GM12878 (cell line): ENCODE measurements at regions not wholly inside any gene's neighbourhood (a gene's known extent, or its start where the extent isn't known, plus 50 kb on each side); places are given as distances from the start of the nearest gene placed in this dataset.

ENCODE experiments used
- ATAC-seq: fragments of 200-7000 bp; cut with Tn5 transposase; 3 replicates; pipeline ENCODE4 v1.9.1; 2020; ENCODE audit warnings: mild to moderate bottlenecking, moderate library complexity
- BruUV-seq: library from RNA; stranded (reverse); fragments of 400-500 nt; replicated peaks from 2 replicates; lab custom pipeline; 2021; lab: Mats Ljungman, UMichigan
- CTCF ChIA-PET: fragments of 300-600 bp; sonication (Branson Sonifier 250); formaldehyde crosslinking; extraction: SDS; loops from one replicate; lab custom pipeline; 2021; ENCODE audit warnings: inconsistent platforms; lab: Yijun Ruan, JAX
- POLR2A ChIA-PET: fragments of 350-600 bp; formaldehyde crosslinking; extraction: SDS; loops from one replicate; lab custom pipeline; 2021; ENCODE audit warnings: inconsistent platforms; lab: Charles Lee
- RAD21 ChIA-PET: fragments of 300-600 bp; sonication (Branson Sonifier 250); formaldehyde crosslinking; loops from one replicate; lab custom pipeline; 2023; ENCODE audit warnings: antibody characterized with exemption; ENCODE audit not compliant: unreplicated experiment; lab: Charles Lee
- SMC1A ChIA-PET: fragments of 300-600 bp; sonication (Branson Sonifier 250); formaldehyde crosslinking; loops from one replicate; lab custom pipeline; 2023; ENCODE audit not compliant: unreplicated experiment, uncharacterized antibody; lab: Charles Lee
- DNase-seq: peaks from one replicate; pipeline ENCODE4 v3.0.0-alpha.2; 2011; ENCODE audit warnings: low read depth, low spot score
- FAIRE-seq: peaks from 3 replicates; lab custom pipeline; 2011; peaks lifted over from hg19 to GRCh38; lab: Jason Lieb, UNC
- H2AFZ ChIP-seq: 2 replicates; pipeline ENCODE4 v1.6.0; 2011; ENCODE audit warnings: low read depth, low read length, control low read depth; ENCODE audit not compliant: control insufficient read depth
- H3K27ac ChIP-seq: 2 replicates; pipeline ENCODE4 v1.5.1; 2011; ENCODE audit warnings: control low read depth; ENCODE audit not compliant: control insufficient read depth, insufficient read depth
- H3K27me3 ChIP-seq, 2 experiments: replicated peaks in 1 of 2; 2 replicates each; pipeline versions ENCODE4 v1.6.0 to v1.6.1; 2011; ENCODE audit warnings: low read length in 1 of 2; ENCODE audit not compliant: control insufficient read depth in 2 of 2, insufficient read depth in 2 of 2
- H3K36me3 ChIP-seq, 2 experiments: 2 replicates each; pipeline ENCODE4 v1.5.1; 2011; ENCODE audit warnings: low read length in 1 of 2; ENCODE audit not compliant: control insufficient read depth in 2 of 2, insufficient read depth in 2 of 2
- H3K4me1 ChIP-seq: 2 replicates; pipeline ENCODE4 v1.6.1; 2011; ENCODE audit warnings: mild to moderate bottlenecking, low read length, moderate library complexity, mixed read lengths; ENCODE audit not compliant: control insufficient read depth, insufficient read depth
- H3K4me2 ChIP-seq: 2 replicates; pipeline ENCODE4 v1.6.0; 2011; ENCODE audit warnings: control low read depth; ENCODE audit not compliant: control insufficient read depth, insufficient read depth
- H3K4me3 ChIP-seq: fragments of 200-600 bp; sonication (generic); 2 replicates; pipeline ENCODE4 v1.5.1; 2016
- H3K79me2 ChIP-seq: 2 replicates; pipeline ENCODE4 v1.6.0; 2011; ENCODE audit warnings: low read length; ENCODE audit not compliant: control insufficient read depth, insufficient read depth
- H3K9ac ChIP-seq: 2 replicates; pipeline ENCODE4 v1.8.0; 2011; ENCODE audit warnings: low read length, control low read depth, mixed read lengths; ENCODE audit not compliant: control insufficient read depth, insufficient read depth
- H3K9me3 ChIP-seq: replicated peaks from 3 replicates; pipeline ENCODE4 v1.5.1; 2011; ENCODE audit warnings: mild to moderate bottlenecking, low read length; ENCODE audit not compliant: control insufficient read depth, insufficient read depth
- H4K20me1 ChIP-seq: 2 replicates; pipeline ENCODE4 v1.6.0; 2011; ENCODE audit not compliant: control insufficient read depth, insufficient read depth
- ASH2L ChIP-seq: fragments of 300-600, 200-600 bp; sonication (generic); IDR thresholded peaks from 2 replicates; pipeline ENCODE4 v1.6.1; 2017; ENCODE audit warnings: low read depth, mild to moderate bottlenecking, borderline replicate concordance
- BCL3 ChIP-seq: IDR thresholded peaks from 2 replicates; pipeline ENCODE4 v1.6.1; 2011; ENCODE audit warnings: borderline replicate concordance, low read depth, mild to moderate bottlenecking, moderate library complexity, low read length; ENCODE audit not compliant: insufficient read depth, poor library complexity, severe bottlenecking
- BRCA1 ChIP-seq: IDR thresholded peaks from 2 replicates; pipeline ENCODE4 v1.6.1; 2011; ENCODE audit warnings: low read depth, low read length, improper control_type of control experiment
- CBX3 ChIP-seq: fragments of 200-600 bp; sonication (generic); IDR thresholded peaks from 2 replicates; pipeline ENCODE4 v1.6.1; 2016; ENCODE audit warnings: low read depth, borderline replicate concordance
- CBX5 ChIP-seq: sonication (generic); IDR thresholded peaks from 2 replicates; pipeline ENCODE4 v1.6.1; 2016; ENCODE audit warnings: low read depth, moderate library complexity, mild to moderate bottlenecking, inconsistent platforms
- CHD2 ChIP-seq: IDR thresholded peaks from 2 replicates; pipeline ENCODE4 v1.6.1; 2011; ENCODE audit warnings: low read depth, low read length, improper control_type of control experiment, borderline replicate concordance
- CREB1 ChIP-seq: IDR thresholded peaks from 2 replicates; pipeline ENCODE4 v1.6.1; 2012; ENCODE audit warnings: low read depth, mild to moderate bottlenecking, inconsistent platforms
- E4F1 ChIP-seq: fragments of 450-650 bp; IDR thresholded peaks from 2 replicates; pipeline ENCODE4 v1.6.1; 2018; ENCODE audit warnings: borderline replicate concordance, mild to moderate bottlenecking; ENCODE audit not compliant: partially characterized antibody
- IKZF2 ChIP-seq, 2 experiments: fragments of 450-650 bp; IDR thresholded peaks; 2 replicates each; pipeline ENCODE4 v1.6.1; 2017; ENCODE audit warnings: mild to moderate bottlenecking in 2 of 2, moderate library complexity in 2 of 2
- KDM1A ChIP-seq: fragments of 200-600 bp; sonication (generic); IDR thresholded peaks from 2 replicates; pipeline ENCODE4 v1.6.1; 2016; ENCODE audit warnings: borderline replicate concordance
- NR2C2 ChIP-seq: IDR thresholded peaks from 2 replicates; pipeline ENCODE4 v1.6.1; 2011; ENCODE audit warnings: borderline replicate concordance, low read depth; ENCODE audit not compliant: control insufficient read depth, insufficient read length
- POLR2AphosphoS2 ChIP-seq: IDR thresholded peaks from 2 replicates; pipeline ENCODE4 v1.6.1; 2011; ENCODE audit warnings: low read depth, mild to moderate bottlenecking, low read length, improper control_type of control experiment, moderate library complexity
- RCOR1 ChIP-seq: conservative IDR thresholded peaks from 2 replicates; pipeline ENCODE4 v1.6.1; 2012; ENCODE audit warnings: low read depth, low read length, improper control_type of control experiment
- ZBTB40 ChIP-seq: fragments of 450-650 bp; IDR thresholded peaks from 2 replicates; pipeline ENCODE4 v1.6.1; 2016; ENCODE audit warnings: mild to moderate bottlenecking, moderate library complexity, borderline replicate concordance
- in situ Hi-C: fragments of 300-500 bp; cut with MboI; formaldehyde crosslinking; loops from 9 replicates; pipeline ENCODE4 v1.14.3; 2018; ENCODE audit warnings: mixed read lengths
- intact Hi-C: fragments of 100-400 bp; cut with micrococcal nuclease; formaldehyde crosslinking; loops from one replicate; pipeline ENCODE4 v1.14.2; 2022; ENCODE audit not compliant: unreplicated experiment
- TF ChIP-seq, protein P1 (sequence below): IDR thresholded peaks from 2 replicates; pipeline ENCODE4 v1.6.1; 2011; ENCODE audit warnings: low read depth, mild to moderate bottlenecking, low read length, moderate library complexity, borderline replicate concordance; ENCODE audit errors: extremely low read depth
- TF ChIP-seq, protein P2 (sequence below): IDR thresholded peaks from 2 replicates; pipeline ENCODE4 v1.6.1; 2011; ENCODE audit warnings: low read depth, low read length, improper control_type of control experiment, borderline replicate concordance

GRCh38 chr3:124530916-124531315 lies 199.3 kb upstream of the UMPS start:
- H3K4me1 ChIP-seq, result no peaks in the 10 kb centered on the region
- ChIA-PET POLR2A (no interaction called here), SMC1A (no interaction called here), RAD21 (no interaction called here), CTCF (no interaction called here)
- TF ChIP-seq KDM1A (no peak), POLR2AphosphoS2 (no peak), ZBTB40 (no peak), ASH2L (no peak), CBX3 (no peak), CREB1 (no peak), IKZF2 (IDR thresholded peaks at IDR 0.05) (no peak), CHD2 (no peak), BRCA1 (no peak), NR2C2 (no peak), E4F1 (no peak), RCOR1 (no peak), BCL3 (no peak), CBX5 (no peak)
- TF ChIP-seq, protein P1, sequence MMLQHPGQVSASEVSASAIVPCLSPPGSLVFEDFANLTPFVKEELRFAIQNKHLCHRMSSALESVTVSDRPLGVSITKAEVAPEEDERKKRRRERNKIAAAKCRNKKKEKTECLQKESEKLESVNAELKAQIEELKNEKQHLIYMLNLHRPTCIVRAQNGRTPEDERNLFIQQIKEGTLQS, result no peak
- TF ChIP-seq, protein P2, sequence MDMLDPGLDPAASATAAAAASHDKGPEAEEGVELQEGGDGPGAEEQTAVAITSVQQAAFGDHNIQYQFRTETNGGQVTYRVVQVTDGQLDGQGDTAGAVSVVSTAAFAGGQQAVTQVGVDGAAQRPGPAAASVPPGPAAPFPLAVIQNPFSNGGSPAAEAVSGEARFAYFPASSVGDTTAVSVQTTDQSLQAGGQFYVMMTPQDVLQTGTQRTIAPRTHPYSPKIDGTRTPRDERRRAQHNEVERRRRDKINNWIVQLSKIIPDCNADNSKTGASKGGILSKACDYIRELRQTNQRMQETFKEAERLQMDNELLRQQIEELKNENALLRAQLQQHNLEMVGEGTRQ, result no peak
- H2AFZ ChIP-seq, result no peak overlapping the region
- H3K27ac ChIP-seq, result no peak overlapping the region
- BruUV-seq, result no TSS peak
- no peak for ATAC-seq
- no peak overlapping the region for H3K4me2 ChIP-seq
- no peaks in the 10 kb centered on the region for H4K20me1 ChIP-seq
- H3K4me3 ChIP-seq, result no peak overlapping the region
- no peak for DNase-seq
- H3K27me3 ChIP-seq, result peaks cover 0 to 4% of the 10 kb centered on the region in 2 experiments; a peak in 1 of 4 replicates
- H3K9me3 ChIP-seq, result no peaks in the 10 kb centered on the region
- intact Hi-C loops, result no loop called here
- FAIRE-seq, result no peak
- no peaks in the 10 kb centered on the region for H3K79me2 ChIP-seq
- H3K36me3 ChIP-seq, result no peaks in the 10 kb centered on the region
- in situ Hi-C loops, result no loop called here
- no peak overlapping the region for H3K9ac ChIP-seq
